NCI-H82 (cell line): ENCODE measurements at regions not wholly inside any gene's neighbourhood (a gene's known extent, or its start where the extent isn't known, plus 50 kb on each side); places are given as distances from the start of the nearest gene placed in this dataset.

Experiments
- DNase-seq: peaks from one replicate; lab custom pipeline; 2025; lab: John Stamatoyannopoulos, UW

GRCh38 chr12:65628061-65628460, 196.2 kb upstream of the HMGA2 start:
- DNase-seq: no peak

- no peak for DNase-seq
Measured at GRCh38 chr12:65630555-65630954, 193.7 kb upstream of the HMGA2 start.

DNA sequence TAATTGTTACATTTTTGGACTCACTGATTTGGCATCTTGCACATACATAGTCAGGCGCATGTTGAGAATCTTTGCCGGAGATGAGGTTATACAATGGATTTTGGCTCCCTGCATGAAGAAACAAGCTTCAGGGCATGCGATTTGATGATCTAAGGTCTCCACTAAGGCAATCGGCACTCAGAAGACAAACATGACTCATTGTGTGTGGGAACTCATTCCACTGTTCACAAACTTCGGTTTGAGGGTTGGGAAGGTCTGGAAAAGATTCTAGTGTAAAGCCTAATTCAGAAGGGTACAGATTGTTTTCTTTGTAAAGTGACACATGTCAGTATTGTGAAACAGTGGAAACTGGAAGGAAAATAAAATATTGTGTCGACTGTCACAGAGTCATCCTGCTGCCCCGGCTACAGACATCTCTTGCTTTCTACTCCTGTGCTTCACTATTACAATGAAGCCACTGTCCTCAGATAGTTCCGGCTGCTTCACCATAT, 192.6 kb upstream of the HMGA2 start:
- no peak for DNase-seq

DNA sequence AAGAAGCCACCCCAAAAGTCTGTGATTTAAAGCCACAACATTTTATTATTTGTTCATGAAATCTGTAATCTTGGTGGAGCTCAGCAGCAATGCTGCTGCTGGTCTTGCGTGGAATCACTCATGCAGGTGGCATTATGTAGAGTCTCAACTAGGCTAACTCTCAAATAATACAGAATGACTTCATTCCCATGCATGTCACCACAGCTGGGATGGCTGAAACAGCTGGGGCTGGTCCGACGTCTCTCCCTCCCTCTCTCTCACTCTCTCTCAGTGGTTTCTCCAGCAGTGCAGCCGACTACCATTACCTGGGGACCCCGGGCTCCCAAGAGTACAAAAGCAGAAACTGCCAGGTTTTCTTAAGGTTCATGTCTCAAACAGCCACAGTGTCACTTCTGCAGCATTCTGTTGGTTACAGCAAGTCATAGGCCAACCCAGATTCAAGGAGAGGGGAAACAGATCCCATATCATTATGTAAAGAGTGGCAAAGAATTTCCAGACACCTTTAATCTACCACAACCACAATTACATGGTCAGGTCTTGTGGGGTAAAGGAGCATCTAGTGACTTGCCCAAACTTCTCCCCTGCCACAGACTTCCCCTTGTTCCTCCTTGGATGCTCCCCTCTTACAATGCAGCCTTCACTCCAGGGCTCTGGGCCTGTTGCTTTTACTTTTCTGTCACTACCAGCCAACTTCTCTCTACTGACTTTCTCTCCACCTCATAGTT, 192.0 kb upstream of the HMGA2 start:
- no peak for DNase-seq

DNA sequence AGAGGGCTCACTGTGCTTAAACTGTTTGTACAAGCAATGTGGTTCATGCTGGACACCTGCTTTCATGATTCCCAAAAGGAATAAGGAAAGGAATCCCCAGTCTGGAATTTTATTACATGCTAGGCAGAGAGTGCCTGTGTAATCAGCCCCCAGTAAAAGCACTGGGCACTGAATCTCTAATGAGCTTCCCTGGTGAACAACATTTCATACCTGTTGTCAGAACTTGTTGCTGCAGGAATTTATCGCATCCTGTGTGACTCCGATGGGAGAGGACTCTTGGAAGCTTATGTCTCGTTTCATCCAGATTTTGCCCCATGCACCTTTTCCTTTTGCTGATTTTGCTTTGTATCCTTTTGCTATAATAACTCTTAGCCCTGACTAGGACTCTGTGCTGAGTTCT, 190.2 kb upstream of the HMGA2 start:
- peak; percentile 16 for DNase-seq

- no peak for DNase-seq
Measured at GRCh38 chr12:65634626-65635331, 189.5 kb upstream of the HMGA2 start.

DNA sequence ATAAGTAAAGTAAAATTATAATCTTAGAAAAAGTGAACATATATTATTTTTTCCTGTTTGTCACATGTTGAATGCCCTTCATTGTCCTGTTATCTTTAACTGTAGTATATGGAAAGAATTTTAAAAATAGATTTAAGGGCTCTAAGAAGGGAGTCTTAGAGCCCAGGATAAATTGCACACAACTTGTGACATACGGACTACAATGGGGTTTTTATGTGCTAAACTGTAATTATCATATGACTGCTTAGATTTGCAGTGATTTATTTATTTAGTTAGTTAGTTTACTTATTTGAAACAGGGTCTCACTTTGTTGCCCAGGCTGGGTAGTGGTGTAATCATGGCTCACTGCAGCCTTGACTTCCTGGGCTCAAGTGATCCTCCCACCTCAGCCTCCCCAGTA, 187.8 kb upstream of the HMGA2 start:
- DNase-seq: no peak

GRCh38 chr12:65637150-65637549, 187.1 kb upstream of the HMGA2 start:
- DNase-seq: no peak

GRCh38 chr12:65637774-65638173, 186.5 kb upstream of the HMGA2 start:
- DNase-seq: peak; percentile 26

DNA sequence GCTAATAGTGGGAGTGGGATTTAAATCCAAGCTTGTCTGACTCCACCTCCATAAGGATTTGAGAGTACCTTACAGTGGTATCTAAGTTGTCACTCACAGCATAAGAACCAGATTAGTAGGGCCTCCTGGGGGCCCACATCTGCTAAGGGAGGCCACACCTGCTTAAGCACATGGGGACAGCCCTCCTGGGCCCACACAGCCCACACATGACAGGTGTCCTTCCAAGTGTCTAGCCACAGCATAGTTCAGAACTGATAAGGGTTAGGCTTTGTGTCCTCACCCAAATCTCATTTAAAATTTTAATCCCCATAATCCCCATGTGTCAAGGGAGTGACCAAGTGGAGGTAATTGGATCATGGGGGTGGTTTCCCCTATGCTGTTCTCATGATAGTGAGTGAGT, 186.0 kb upstream of the HMGA2 start:
- DNase-seq: peak; percentile 100

DNA sequence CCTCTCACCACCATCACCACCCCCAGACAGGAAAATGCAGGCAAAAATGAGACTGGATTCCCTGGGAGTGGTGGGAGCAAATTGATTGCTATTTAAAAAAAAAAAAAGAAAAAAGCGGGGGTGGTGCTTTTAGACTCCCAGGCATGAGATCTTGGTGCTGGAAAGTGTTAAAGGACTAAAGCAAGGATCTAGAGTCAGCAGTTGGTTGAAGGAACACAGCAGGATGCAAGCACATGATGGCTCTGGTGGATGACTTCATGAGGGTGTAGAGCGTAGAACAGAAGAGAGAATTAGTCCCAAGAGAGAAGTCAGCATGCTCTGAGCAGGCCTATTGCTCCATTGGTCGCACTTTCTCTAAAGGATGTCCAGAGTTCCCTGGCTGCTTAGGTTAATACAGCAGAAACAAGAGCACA, 183.8 kb upstream of the HMGA2 start:
- no peak for DNase-seq

DNA sequence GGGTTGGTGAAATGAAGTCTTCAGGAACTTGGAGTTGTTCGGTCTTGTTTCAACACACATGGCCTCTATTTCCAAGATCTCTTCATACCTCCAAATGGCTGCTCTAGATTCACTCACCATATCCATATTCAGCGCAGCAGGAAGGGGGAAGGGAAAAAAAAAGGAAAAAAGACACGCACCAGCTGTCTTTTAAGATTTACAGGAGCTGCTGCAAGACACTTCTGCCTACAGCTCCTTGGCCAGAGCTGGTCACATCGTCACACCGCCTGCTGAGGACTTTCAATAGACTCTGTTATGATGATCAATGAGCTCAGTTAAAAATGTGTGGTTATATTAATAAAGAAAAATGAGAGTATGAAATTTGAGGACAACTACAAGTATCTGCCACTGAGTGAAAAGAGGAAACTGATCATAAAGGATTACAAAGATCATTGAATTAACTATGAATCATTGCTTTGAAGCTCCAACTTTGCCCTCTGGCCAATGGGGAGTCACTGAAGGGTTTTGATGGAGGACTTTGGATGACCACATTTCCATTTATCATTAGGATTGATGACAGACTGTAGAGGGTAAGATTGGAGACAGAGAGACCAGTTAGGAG, 182.1 kb upstream of the HMGA2 start:
- peak; percentile 11 for DNase-seq

- DNase-seq: no peak
Measured at GRCh38 chr12:65643171-65643570, 181.1 kb upstream of the HMGA2 start.

GRCh38 chr12:65643595-65644386, 180.5 kb upstream of the HMGA2 start:
- no peak for DNase-seq

DNA sequence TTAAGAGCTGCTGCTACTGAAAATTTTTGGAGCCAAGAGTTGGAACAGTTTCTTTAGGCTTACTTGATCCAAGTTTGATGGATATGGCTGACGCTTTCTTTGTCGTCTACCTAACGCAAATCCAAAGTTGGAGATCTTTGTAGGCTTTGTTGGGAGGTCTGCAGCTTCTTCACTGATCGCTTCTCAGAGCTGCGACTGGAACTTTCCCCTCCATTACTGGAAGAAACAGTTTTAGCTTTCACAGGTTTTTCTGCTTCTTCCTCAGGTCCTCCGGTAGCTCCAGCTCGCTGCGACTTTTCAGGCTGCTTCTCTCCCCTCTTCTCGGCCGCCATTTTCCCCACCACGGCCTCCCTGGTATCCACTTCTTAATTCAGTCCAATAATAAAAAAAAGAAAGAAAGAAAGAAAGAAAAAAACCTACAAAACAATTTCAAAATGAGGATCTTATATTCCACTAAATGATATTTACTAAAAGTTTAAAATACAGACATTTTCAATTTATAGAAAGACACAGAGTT, 178.1 kb upstream of the HMGA2 start:
- no peak for DNase-seq

DNA sequence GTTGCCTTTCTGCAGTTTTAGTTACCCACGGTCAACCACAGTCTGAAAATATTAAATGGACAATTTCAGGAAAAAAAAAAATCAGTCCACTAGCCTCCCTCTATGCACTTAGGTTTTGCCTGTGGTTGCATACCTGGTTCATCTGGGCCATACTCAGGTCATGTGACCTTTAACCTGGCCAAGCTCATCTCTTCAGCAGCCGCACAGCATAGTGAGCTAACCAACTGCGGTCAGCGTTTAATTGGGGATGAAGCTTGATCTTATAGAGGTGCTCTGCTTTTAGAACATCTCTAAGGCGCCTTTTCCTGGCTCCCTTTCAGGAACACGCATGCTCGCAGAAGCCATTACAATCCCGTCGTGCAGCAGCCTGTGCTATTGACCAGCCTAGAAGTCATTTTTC, 177.2 kb upstream of the HMGA2 start:
- DNase-seq: no peak

DNA sequence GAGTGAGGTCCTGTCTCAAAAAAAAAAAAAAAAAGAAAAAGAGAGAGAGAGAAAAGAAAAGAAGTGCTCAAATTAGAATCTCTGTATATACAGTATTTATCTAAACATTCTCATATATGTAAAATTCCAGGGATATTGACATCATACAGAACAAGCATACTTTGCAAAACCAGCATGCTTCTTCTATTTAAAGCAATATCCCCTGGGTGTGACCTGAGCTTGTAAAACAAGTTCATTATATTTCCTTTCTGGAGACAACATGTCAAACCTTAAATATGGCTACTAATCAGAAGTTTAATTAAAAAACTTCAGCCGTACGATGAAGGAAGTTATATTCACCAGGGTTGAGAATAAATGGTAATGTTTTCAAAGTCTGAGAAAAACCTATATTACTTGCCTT, 175.8 kb upstream of the HMGA2 start:
- no peak for DNase-seq

DNA sequence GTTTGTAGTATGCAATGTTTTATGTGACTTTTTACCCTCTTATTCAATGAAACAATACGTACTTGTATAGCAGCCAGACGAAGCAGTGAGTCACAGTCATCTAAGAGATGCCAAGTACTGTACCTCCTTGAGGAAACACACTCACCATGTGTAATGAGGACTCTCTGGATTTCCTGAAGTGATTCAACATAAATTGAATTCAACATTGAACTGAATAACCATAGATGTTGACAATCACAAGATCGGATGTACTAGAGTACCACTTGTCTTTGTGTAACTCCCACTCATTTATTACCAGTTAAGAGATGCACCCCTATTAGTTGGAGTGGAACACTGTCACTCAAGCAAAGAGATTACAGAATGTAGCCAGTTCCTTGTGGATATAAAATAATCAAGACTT, 175.2 kb upstream of the HMGA2 start:
- DNase-seq: no peak

GRCh38 chr12:65651060-65651459, 173.2 kb upstream of the HMGA2 start:
- DNase-seq: no peak

- DNase-seq: no peak
Measured at GRCh38 chr12:65653321-65653720, 171.0 kb upstream of the HMGA2 start.

DNA sequence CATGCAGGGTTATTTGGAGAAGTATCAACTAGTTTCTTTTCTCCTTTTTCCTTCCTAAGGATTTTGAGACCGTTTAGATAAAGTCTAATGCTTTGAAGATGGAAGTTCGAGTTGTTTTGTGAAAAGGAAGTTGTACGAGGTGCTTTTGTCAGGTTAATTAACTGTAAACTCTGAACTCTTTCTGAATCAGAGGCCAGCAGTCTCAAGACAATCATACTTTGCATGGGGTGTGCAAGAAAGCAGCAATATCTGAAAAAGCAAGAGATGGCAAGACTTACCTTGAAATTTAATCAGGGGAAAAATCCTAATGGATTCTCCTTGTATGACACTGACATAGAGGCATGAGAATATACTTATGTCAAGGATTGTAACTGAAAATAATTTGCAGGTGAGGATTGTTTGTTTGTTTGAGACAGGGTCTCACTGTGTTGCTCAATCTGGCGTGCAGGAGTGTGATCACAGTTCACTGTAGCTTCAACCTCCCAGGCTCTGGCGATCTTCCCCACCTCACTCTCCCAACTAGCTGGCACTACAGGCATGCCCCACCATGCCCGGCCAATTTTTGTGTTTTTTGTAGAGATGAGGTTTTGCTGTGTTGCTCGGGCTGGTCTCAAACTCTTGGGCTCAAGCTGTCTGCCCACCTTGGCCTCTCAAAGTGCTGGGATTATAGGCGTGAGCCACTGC, 170.2 kb upstream of the HMGA2 start:
- no peak for DNase-seq

GRCh38 chr12:65655074-65655493, 169.2 kb upstream of the HMGA2 start:
- no peak for DNase-seq
